ENCODE measurements at regions not wholly inside any gene's neighbourhood (a gene's known extent, or its start where the extent isn't known, plus 50 kb on each side); places are given as distances from the start of the nearest gene placed in this dataset.
"Not testable (repeated sequence)": the region's sequence is repeated elsewhere in the genome, so short reads cannot be mapped to it uniquely, and the experiment has no call there.

DNA sequence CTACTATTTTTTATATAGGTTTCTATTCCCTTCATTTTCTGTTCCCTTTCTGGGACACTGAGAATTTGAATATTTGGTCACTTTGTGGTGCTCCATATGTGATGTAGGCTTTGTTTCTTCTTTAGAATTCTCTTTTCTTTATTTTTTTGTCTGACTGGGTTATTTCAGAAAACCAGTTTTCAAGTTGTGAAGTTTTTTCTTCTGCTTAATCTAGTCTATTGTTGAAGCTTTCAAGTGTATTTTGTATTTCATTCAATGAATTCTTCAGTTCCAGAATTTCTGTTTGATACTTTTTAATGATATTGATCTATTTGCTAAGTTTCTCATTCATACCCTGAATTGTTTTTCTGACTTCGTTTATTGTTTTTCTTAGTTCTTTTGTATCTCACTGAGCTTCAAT, 96.2 kb upstream of the HAND2 start:
- no peak for DNase-seq

- DNase-seq = not testable (repeated sequence)
Measured at GRCh38 chr4:173618648-173619047, 88.6 kb upstream of the HAND2 start.

DNA sequence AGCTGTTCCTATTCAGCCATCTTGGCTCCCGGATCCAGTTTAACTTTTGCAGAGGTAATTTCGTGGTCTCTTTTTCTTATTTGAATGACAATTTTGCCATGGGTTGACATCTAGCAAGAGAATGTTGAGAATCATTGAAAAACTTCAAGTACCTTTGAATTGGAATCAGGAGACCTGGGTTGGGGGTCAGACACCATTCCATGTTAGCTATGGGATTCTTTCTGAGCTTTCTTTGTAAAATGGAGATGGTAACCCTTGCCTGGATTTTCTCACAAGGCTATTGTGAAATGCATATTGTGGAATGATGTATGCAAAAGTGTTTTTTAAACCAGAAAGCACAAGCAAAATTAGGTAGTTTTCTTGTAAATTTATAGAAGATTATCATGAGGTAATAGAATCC, 79.1 kb upstream of the HAND2 start:
- DNase-seq = no peak

DNA sequence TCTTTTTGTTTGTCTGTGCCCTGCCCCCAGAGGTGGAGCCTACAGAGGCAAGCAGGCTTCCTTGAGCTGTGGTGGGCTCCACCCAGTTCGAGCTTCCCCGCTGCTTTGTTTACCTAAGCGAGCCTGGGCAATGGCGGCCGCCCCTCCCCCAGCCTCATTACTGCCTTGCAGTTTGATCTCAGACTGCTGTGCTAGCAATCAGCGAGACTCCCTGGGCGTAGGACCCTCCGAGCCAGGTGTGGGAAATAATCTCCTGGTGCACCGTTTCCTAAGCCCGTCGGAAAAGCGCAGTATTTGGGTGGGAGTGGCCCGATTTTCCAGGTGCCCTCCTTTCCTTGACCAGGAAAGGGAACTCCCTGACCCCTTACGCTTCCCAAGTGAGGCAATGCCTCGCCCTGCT, 78.6 kb upstream of the HAND2 start:
- DNase-seq = not testable (repeated sequence)

GRCh38 chr4:173591760-173592159, 61.7 kb upstream of the HAND2 start:
- no peak for DNase-seq

GRCh38 chr4:173590697-173591096, 60.7 kb upstream of the HAND2 start:
- DNase-seq = no peak

- no peak for DNase-seq
Measured at GRCh38 chr4:173585876-173586572, 56.0 kb upstream of the HAND2 start.

DNA sequence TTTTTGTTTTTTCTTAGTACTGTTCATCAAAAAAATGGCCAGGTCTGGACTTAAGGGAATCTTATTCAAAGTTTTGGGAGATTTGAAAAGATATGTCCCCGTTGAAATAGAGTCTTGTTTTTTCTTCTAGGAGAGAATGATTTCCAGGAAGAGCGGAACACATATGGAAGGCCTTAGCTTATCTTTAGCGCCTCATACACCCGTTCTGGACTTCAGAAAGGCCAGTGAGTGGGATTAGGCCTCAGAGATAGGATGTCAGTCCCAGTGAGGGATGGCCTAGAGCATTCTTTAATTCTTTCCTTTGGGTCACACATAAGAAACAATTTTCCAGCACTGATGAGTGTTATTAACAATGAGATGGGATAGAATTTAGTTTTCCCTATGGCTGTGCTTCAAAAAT, 54.5 kb upstream of the HAND2 start:
- DNase-seq = no peak

Data from nucleus accumbens (tissue), 56 donors.